DMS 273 (cell line): ENCODE measurements at regions not wholly inside any gene's neighbourhood (a gene's known extent, or its start where the extent isn't known, plus 50 kb on each side); places are given as distances from the start of the nearest gene placed in this dataset.

Source experiments
- DNase-seq: peaks from one replicate; lab custom pipeline; 2025; ENCODE audit not compliant: unreplicated experiment; lab: John Stamatoyannopoulos, UW

GRCh38 chr10:70966646-70967553 is 78.5 kb upstream of the PCBD1 start:
- peak; percentile 50 for DNase-seq

GRCh38 chr10:70967591-70968587 is 79.5 kb upstream of the PCBD1 start:
- DNase-seq = peak; percentile 89

- no peak for DNase-seq
Measured at GRCh38 chr10:70969188-70969587, 80.8 kb upstream of the PCBD1 start.

GRCh38 chr10:70970830-70971229 is 82.5 kb upstream of the PCBD1 start:
- no peak for DNase-seq

- no peak for DNase-seq
Measured at GRCh38 chr10:70973275-70973674, 84.9 kb upstream of the PCBD1 start.

- peak; percentile 38 for DNase-seq
Measured at GRCh38 chr10:70974351-70974901, 86.1 kb upstream of the PCBD1 start.

- DNase-seq = no peak
Measured at GRCh38 chr10:70974920-70975319, 86.6 kb upstream of the PCBD1 start.

GRCh38 chr10:70976063-70976695 is 87.8 kb upstream of the PCBD1 start:
- no peak for DNase-seq

GRCh38 chr10:70977625-70978024 is 89.3 kb upstream of the PCBD1 start:
- no peak for DNase-seq

- no peak for DNase-seq
Measured at GRCh38 chr10:70978181-70978580, 89.8 kb upstream of the PCBD1 start.

- DNase-seq = no peak
Measured at GRCh38 chr10:70978816-70979480, 90.6 kb upstream of the PCBD1 start.

- no peak for DNase-seq
Measured at GRCh38 chr10:70980687-70981086, 92.3 kb upstream of the PCBD1 start.

GRCh38 chr10:70981171-70981836 is 92.9 kb upstream of the PCBD1 start:
- no peak for DNase-seq

GRCh38 chr10:70981936-70982335 is 93.6 kb upstream of the PCBD1 start:
- no peak for DNase-seq

- DNase-seq = no peak
Measured at GRCh38 chr10:70982443-70982842, 94.1 kb upstream of the PCBD1 start.

GRCh38 chr10:70984986-70985722 is 96.8 kb upstream of the PCBD1 start:
- no peak for DNase-seq

- no peak for DNase-seq
Measured at GRCh38 chr10:70985824-70986622, 97.7 kb upstream of the PCBD1 start.

GRCh38 chr10:70986623-70986950 is 98.2 kb upstream of the PCBD1 start:
- DNase-seq = no peak
